Tibial nerve (tissue), 3 donors: ENCODE measurements at regions not wholly inside any gene's neighbourhood (a gene's known extent, or its start where the extent isn't known, plus 50 kb on each side); places are given as distances from the start of the nearest gene placed in this dataset.

Source experiments
- EP300 ChIP-seq, 2 donors: sonication (generic); formaldehyde crosslinking; IDR thresholded peaks; one replicate each; pipeline ENCODE4 v1.6.1; 2017; ENCODE audit warnings: antibody characterized with exemption in 2 of 2, mild to moderate bottlenecking in 1 of 2
- POLR2A ChIP-seq, 2 donors: fragments of 450-650 bp; IDR thresholded peaks; one replicate each; pipeline ENCODE4 v1.6.1; 2017; ENCODE audit warnings: antibody characterized with exemption in 2 of 2, mild to moderate bottlenecking in 2 of 2, moderate library complexity in 2 of 2

- no peak for TF ChIP-seq EP300 (IDR thresholded peaks at IDR 0.05)
- TF ChIP-seq POLR2A (IDR thresholded peaks at IDR 0.05): no peak
Measured at GRCh38 chr6:134589512-134589911, 271.6 kb upstream of the SGK1 start.
